Liver (tissue), 8 donors: ENCODE measurements at regions not wholly inside any gene's neighbourhood (a gene's known extent, or its start where the extent isn't known, plus 50 kb on each side); places are given as distances from the start of the nearest gene placed in this dataset.

ENCODE experiments used
- DNase-seq: peaks from one replicate; pipeline ENCODE4 v3.0.0-alpha.2; 2017; ENCODE audit warnings: low spot score
- H3K27ac ChIP-seq, 2 donors: one replicate each; pipeline ENCODE4 v1.7.0; 2013; ENCODE audit warnings: inconsistent platforms in 2 of 2, low read length in 2 of 2, control low read depth in 1 of 2, low read depth in 1 of 2, mild to moderate bottlenecking in 1 of 2
- H3K27me3 ChIP-seq, 4 donors: one replicate each; pipeline versions ENCODE4 v1.6.1 to v1.7.0; 2013; ENCODE audit warnings: low read length in 3 of 4, inconsistent platforms in 1 of 4, mild to moderate bottlenecking in 1 of 4, moderate library complexity in 1 of 4; ENCODE audit not compliant: control insufficient read depth in 4 of 4, insufficient read depth in 4 of 4
- H3K36me3 ChIP-seq, 4 donors: one replicate each; pipeline versions ENCODE4 v1.6.1 to v1.7.0; 2013; ENCODE audit warnings: low read length in 3 of 4, mild to moderate bottlenecking in 3 of 4, low read depth in 1 of 4, moderate library complexity in 1 of 4; ENCODE audit not compliant: control insufficient read depth in 4 of 4, insufficient read depth in 3 of 4
- H3K4me1 ChIP-seq, 4 donors: one replicate each; pipeline versions ENCODE4 v1.6.1 to v1.7.0; 2013; ENCODE audit warnings: low read length in 3 of 4, mild to moderate bottlenecking in 3 of 4, moderate library complexity in 1 of 4; ENCODE audit not compliant: control insufficient read depth in 4 of 4, insufficient read depth in 4 of 4
- H3K4me3 ChIP-seq, 3 donors: one replicate each; pipeline versions ENCODE4 v1.6.1 to v1.7.0; 2013; ENCODE audit warnings: low read length in 3 of 3, control low read depth in 1 of 3, low read depth in 1 of 3, mild to moderate bottlenecking in 1 of 3
- H3K9ac ChIP-seq, 2 donors: one replicate each; pipeline ENCODE4 v1.7.0; 2013; ENCODE audit warnings: low read length in 2 of 2, mild to moderate bottlenecking in 2 of 2, moderate library complexity in 2 of 2, control low read depth in 1 of 2, low read depth in 1 of 2
- H3K9me3 ChIP-seq, 4 donors: one replicate each; pipeline versions ENCODE4 v1.6.1 to v1.7.0; 2013; ENCODE audit warnings: low read length in 3 of 4; ENCODE audit not compliant: control insufficient read depth in 4 of 4
- ATF3 ChIP-seq: IDR thresholded peaks from 2 replicates; pipeline ENCODE4 v1.6.1; 2016; ENCODE audit warnings: antibody characterized with exemption
- CTCF ChIP-seq: fragments of 150-350 bp; IDR thresholded peaks from 2 replicates; pipeline ENCODE4 v1.5.1; 2017; ENCODE audit warnings: improper control_type of control experiment, low read depth, low read length; ENCODE audit not compliant: missing input control
- EGR1 ChIP-seq, 2 donors: IDR thresholded peaks; 2 replicates each; pipeline ENCODE4 v1.6.1; 2016 to 2018; ENCODE audit warnings: antibody characterized with exemption in 2 of 2, low read depth in 2 of 2
- FOXA1 ChIP-seq: IDR thresholded peaks from 2 replicates; pipeline ENCODE4 v1.6.1; 2016; ENCODE audit warnings: antibody characterized with exemption
- FOXA2 ChIP-seq: IDR thresholded peaks from 2 replicates; pipeline ENCODE4 v1.6.1; 2016; ENCODE audit warnings: antibody characterized with exemption
- GABPA ChIP-seq, 2 donors: IDR thresholded peaks in 1 of 2; conservative IDR thresholded peaks in 1 of 2; 2 replicates each; pipeline ENCODE4 v1.6.1; 2016; ENCODE audit warnings: antibody characterized with exemption in 2 of 2, mild to moderate bottlenecking in 1 of 2, moderate library complexity in 1 of 2
- HNF4A ChIP-seq, 2 donors: conservative IDR thresholded peaks; 2 replicates each; pipeline ENCODE4 v1.6.1; 2016; ENCODE audit warnings: antibody characterized with exemption in 2 of 2, mild to moderate bottlenecking in 2 of 2
- HNF4G ChIP-seq: IDR thresholded peaks from 2 replicates; pipeline ENCODE4 v1.6.1; 2016; ENCODE audit warnings: antibody characterized with exemption
- JUND ChIP-seq, 2 donors: IDR thresholded peaks; 2 replicates each; pipeline ENCODE4 v1.6.1; 2016; ENCODE audit warnings: antibody characterized with exemption in 2 of 2
- MAX ChIP-seq: IDR thresholded peaks from 2 replicates; pipeline ENCODE4 v1.6.1; 2016; ENCODE audit warnings: antibody characterized with exemption
- NR2F2 ChIP-seq: IDR thresholded peaks from 2 replicates; pipeline ENCODE4 v1.6.1; 2016; ENCODE audit warnings: antibody characterized with exemption
- REST ChIP-seq: IDR thresholded peaks from 2 replicates; pipeline ENCODE4 v1.6.1; 2016; ENCODE audit warnings: antibody characterized with exemption, mild to moderate bottlenecking
- RXRA ChIP-seq, 2 donors: IDR thresholded peaks; 2 replicates each; pipeline ENCODE4 v1.6.1; 2017 to 2018; ENCODE audit warnings: antibody characterized with exemption in 2 of 2, mild to moderate bottlenecking in 1 of 2
- SP1 ChIP-seq: IDR thresholded peaks from 2 replicates; pipeline ENCODE4 v1.6.1; 2018; ENCODE audit warnings: antibody characterized with exemption, mild to moderate bottlenecking
- TAF1 ChIP-seq: conservative IDR thresholded peaks from 2 replicates; pipeline ENCODE4 v1.6.1; 2016; ENCODE audit warnings: antibody characterized with exemption, mild to moderate bottlenecking
- YY1 ChIP-seq: IDR thresholded peaks from 2 replicates; pipeline ENCODE4 v1.6.1; 2016; ENCODE audit warnings: antibody characterized with exemption, mild to moderate bottlenecking
- ZBTB33 ChIP-seq: IDR thresholded peaks from 2 replicates; pipeline ENCODE4 v1.6.1; 2016; ENCODE audit warnings: antibody characterized with exemption
- WGBS: extraction: QIAGEN DNeasy Blood & Tissue Kit; methylation state at CpG from one replicate; pipeline ENCODE4 v1.1.7; 2013; 5-methylcytosine and 5-hydroxymethylcytosine counted together
- donor health status: healthy.
- donor health status: healthy.
- donor health status: healthy.
- donor health status: healthy.
- donor health status: healthy.

- H3K4me3 ChIP-seq, result no peak overlapping the region
- 55% methylated on average over 3 of the region's 3 CpGs for WGBS
- H3K27ac ChIP-seq, result no peak overlapping the region
- no peaks in the 10 kb centered on the region for H3K36me3 ChIP-seq
- H3K9ac ChIP-seq, result no peak overlapping the region
- no peaks in the 10 kb centered on the region for H3K4me1 ChIP-seq
- no peaks in the 10 kb centered on the region for H3K27me3 ChIP-seq
- no peak for TF ChIP-seq SP1
- no peak for TF ChIP-seq FOXA1
- no peak for TF ChIP-seq CTCF
- no peak for TF ChIP-seq JUND (IDR thresholded peaks at IDR 0.05)
- no peak for TF ChIP-seq REST
- no peak for TF ChIP-seq EGR1 (IDR thresholded peaks at IDR 0.05; ENCODE audit: low read depth in 2 of 2)
- no peak for TF ChIP-seq ZBTB33
- no peak for TF ChIP-seq HNF4G
- TF ChIP-seq TAF1, result no peak
- no peak for TF ChIP-seq YY1
- TF ChIP-seq HNF4A (conservative IDR thresholded peaks at IDR 0.05), result no peak
- no peak for TF ChIP-seq MAX
- TF ChIP-seq RXRA (IDR thresholded peaks at IDR 0.05), result no peak
- TF ChIP-seq ATF3, result no peak
- TF ChIP-seq FOXA2, result no peak
- no peak for TF ChIP-seq NR2F2
- TF ChIP-seq GABPA (IDR thresholded peaks at IDR 0.05 in 1 of 2, conservative IDR thresholded peaks at IDR 0.05 in 1 of 2), result no peak
- no peak for DNase-seq
- H3K9me3 ChIP-seq, result no peaks in the 10 kb centered on the region
Observed at GRCh38 chrX:25858273-25858880, 279.8 kb upstream of the MAGEB18 start.
